ENCODE measurements at regions not wholly inside any gene's neighbourhood (a gene's known extent, or its start where the extent isn't known, plus 50 kb on each side); places are given as distances from the start of the nearest gene placed in this dataset.

GRCh38 chr3:17801131-17801530, 58.7 kb upstream of the TBC1D5 start:
- TF ChIP-seq POLR2AphosphoS5 (IDR thresholded peaks at IDR 0.05) (no peak), CTCF (IDR thresholded peaks at IDR 0.05) (no peak)
